ENCODE measurements at regions not wholly inside any gene's neighbourhood (a gene's known extent, or its start where the extent isn't known, plus 50 kb on each side); places are given as distances from the start of the nearest gene placed in this dataset.

GRCh38 chr6:132076452-132076851 lies 125.3 kb upstream of the CCN2 start:
- TF ChIP-seq ADNP (CRISPR knock-in tag; IDR thresholded peaks at IDR 0.05): no peak
- no peak for TF ChIP-seq POLR2AphosphoS5 (IDR thresholded peaks at IDR 0.05; ENCODE audit: low read depth, low read length)
- TF ChIP-seq CEBPZ (IDR thresholded peaks at IDR 0.05; ENCODE audit: low read length): no peak
- TF ChIP-seq RAD21 (CRISPR knock-in tag; IDR thresholded peaks at IDR 0.05): no peak
- no peak for TF ChIP-seq ZNF615 (CRISPR knock-in tag; IDR thresholded peaks at IDR 0.05; ENCODE audit: borderline replicate concordance)
- TF ChIP-seq GATAD2A (CRISPR knock-in tag; IDR thresholded peaks at IDR 0.05): no peak
- no peak for TF ChIP-seq ZNF431 (CRISPR knock-in tag; IDR thresholded peaks at IDR 0.05; ENCODE audit: borderline replicate concordance, low read depth)
- TF ChIP-seq, protein P1, sequence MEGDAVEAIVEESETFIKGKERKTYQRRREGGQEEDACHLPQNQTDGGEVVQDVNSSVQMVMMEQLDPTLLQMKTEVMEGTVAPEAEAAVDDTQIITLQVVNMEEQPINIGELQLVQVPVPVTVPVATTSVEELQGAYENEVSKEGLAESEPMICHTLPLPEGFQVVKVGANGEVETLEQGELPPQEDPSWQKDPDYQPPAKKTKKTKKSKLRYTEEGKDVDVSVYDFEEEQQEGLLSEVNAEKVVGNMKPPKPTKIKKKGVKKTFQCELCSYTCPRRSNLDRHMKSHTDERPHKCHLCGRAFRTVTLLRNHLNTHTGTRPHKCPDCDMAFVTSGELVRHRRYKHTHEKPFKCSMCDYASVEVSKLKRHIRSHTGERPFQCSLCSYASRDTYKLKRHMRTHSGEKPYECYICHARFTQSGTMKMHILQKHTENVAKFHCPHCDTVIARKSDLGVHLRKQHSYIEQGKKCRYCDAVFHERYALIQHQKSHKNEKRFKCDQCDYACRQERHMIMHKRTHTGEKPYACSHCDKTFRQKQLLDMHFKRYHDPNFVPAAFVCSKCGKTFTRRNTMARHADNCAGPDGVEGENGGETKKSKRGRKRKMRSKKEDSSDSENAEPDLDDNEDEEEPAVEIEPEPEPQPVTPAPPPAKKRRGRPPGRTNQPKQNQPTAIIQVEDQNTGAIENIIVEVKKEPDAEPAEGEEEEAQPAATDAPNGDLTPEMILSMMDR (CRISPR knock-in tag; IDR thresholded peaks at IDR 0.05): no peak
- no peak for TF ChIP-seq RFX5 (IDR thresholded peaks at IDR 0.05; ENCODE audit: low read depth, low read length)
- no peak for TF ChIP-seq ZFP36L2 (CRISPR knock-in tag; IDR thresholded peaks at IDR 0.05)
- TF ChIP-seq MYC (CRISPR knock-in tag; IDR thresholded peaks at IDR 0.05; ENCODE audit: borderline replicate concordance): no peak

All from HepG2 (cell line).